CD4-positive, alpha-beta memory T cell (primary cell): ENCODE measurements at regions not wholly inside any gene's neighbourhood (a gene's known extent, or its start where the extent isn't known, plus 50 kb on each side); places are given as distances from the start of the nearest gene placed in this dataset.
A peak's percentile ranks its signal among the peaks of the same experiment; 100 is the strongest.

Experiments
- CTCF ChIA-PET: fragments of 350-600 bp; sonication (Branson Sonifier 250); formaldehyde crosslinking; loops from one replicate; lab custom pipeline; 2021; ENCODE audit warnings: inconsistent platforms; ENCODE audit not compliant: partially characterized antibody; lab: Charles Lee
- POLR2A ChIA-PET: fragments of 350-600 bp; sonication (Branson Sonifier 250); formaldehyde crosslinking; loops from one replicate; lab custom pipeline; 2021; ENCODE audit not compliant: partially characterized antibody; lab: Charles Lee
- DNase-seq, 5 donors: peaks; one replicate each; pipeline versions ENCODE4 v3.0.0 to v3.0.0-alpha.2; 2020 to 2022; ENCODE audit warnings: mixed read lengths in 1 of 5
- H3K27ac ChIP-seq: one replicate; pipeline ENCODE4 v1.7.0; 2013; ENCODE audit warnings: low read depth, low read length
- H3K27me3 ChIP-seq: 2 replicates; pipeline ENCODE4 v1.7.0; 2013; ENCODE audit warnings: mild to moderate bottlenecking, low read length, moderate library complexity; ENCODE audit not compliant: insufficient read depth
- H3K36me3 ChIP-seq: 2 replicates; pipeline ENCODE4 v1.7.0; 2013; ENCODE audit warnings: mild to moderate bottlenecking, low read length, moderate library complexity; ENCODE audit not compliant: insufficient read depth
- H3K4me1 ChIP-seq: 2 replicates; pipeline ENCODE4 v1.7.0; 2013; ENCODE audit warnings: mild to moderate bottlenecking, low read length, moderate library complexity; ENCODE audit not compliant: insufficient read depth
- H3K4me3 ChIP-seq, 2 donors: one replicate each; pipeline ENCODE4 v1.7.0; 2013; ENCODE audit warnings: low read length in 2 of 2, mild to moderate bottlenecking in 1 of 2
- H3K9me3 ChIP-seq, 2 donors: one replicate each; pipeline ENCODE4 v1.7.0; 2013; ENCODE audit warnings: low read length in 2 of 2, control low read depth in 1 of 2; ENCODE audit not compliant: control insufficient read depth in 1 of 2
- H3K27ac Mint-ChIP-seq, 7 donors: one replicate each; pipeline ENCODE4 v1.8.0; 2020 to 2021; ENCODE audit warnings: mixed read lengths in 7 of 7, mild to moderate bottlenecking in 6 of 7, inconsistent platforms in 3 of 7, moderate library complexity in 3 of 7
- H3K27me3 Mint-ChIP-seq, 2 donors: one replicate each; pipeline ENCODE4 v1.8.0; 2020 to 2021; ENCODE audit warnings: mixed read lengths in 2 of 2
- H3K36me3 Mint-ChIP-seq, 2 donors: one replicate each; pipeline ENCODE4 v1.8.0; 2020 to 2021; ENCODE audit warnings: mixed read lengths in 2 of 2, inconsistent platforms in 1 of 2, mild to moderate bottlenecking in 1 of 2
- H3K4me1 Mint-ChIP-seq, 4 donors: one replicate each; pipeline ENCODE4 v1.8.0; 2020 to 2021; ENCODE audit warnings: mixed read lengths in 4 of 4, mild to moderate bottlenecking in 1 of 4
- H3K4me3 Mint-ChIP-seq, 8 donors: one replicate each; pipeline ENCODE4 v1.8.0; 2020 to 2021; ENCODE audit warnings: mixed read lengths in 8 of 8, mild to moderate bottlenecking in 7 of 8, moderate library complexity in 6 of 8, inconsistent platforms in 3 of 8
- H3K9me3 Mint-ChIP-seq, 8 donors: one replicate each; pipeline ENCODE4 v1.8.0; 2020 to 2021; ENCODE audit warnings: mixed read lengths in 8 of 8, mild to moderate bottlenecking in 5 of 8, inconsistent platforms in 3 of 8, moderate library complexity in 1 of 8
- intact Hi-C: fragments of 100-400 bp; cut with micrococcal nuclease; formaldehyde crosslinking; loops from one replicate; pipeline ENCODE4 v1.15.1; 2023

DNA sequence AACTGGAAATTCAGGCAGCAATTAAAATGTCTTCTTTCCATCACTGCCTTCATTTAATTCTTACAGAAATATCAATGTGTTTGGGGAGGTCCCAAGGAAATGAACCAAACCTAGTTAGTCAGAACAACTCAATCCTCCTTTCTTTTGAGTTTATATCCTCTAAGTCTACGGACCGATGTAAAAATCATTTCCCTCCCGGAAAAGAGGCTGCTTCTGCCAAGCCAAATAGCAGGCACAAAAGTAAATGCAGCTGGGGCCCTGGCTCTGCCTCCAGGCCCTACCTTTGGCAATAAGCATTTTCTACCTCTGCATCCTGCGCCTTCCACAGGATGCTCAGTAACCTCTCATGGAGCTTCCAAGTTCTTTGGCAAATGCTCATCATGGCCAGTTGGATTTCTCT, 122.5 kb upstream of the COL8A1 start:
- Histone ChIP-seq H3K27me3 (no peaks in the 10 kb centered on the region), H3K4me1 (no peaks in the 10 kb centered on the region), H3K36me3 (no peaks in the 10 kb centered on the region), H3K9me3 (no peaks in the 10 kb centered on the region), H3K4me3 (no peak overlapping the region), H3K27ac (no peak overlapping the region)
- no peaks in the 10 kb centered on the region for H3K36me3 Mint-ChIP-seq
- ChIA-PET POLR2A (no interaction called here), CTCF (no interaction called here)
- intact Hi-C loops: no loop called here
- H3K4me1 Mint-ChIP-seq: no peaks in the 10 kb centered on the region
- H3K4me3 Mint-ChIP-seq: no peak overlapping the region
- peaks cover 0 to 3% (median 0%) of the 10 kb centered on the region in 8 donors for H3K9me3 Mint-ChIP-seq
- H3K27ac Mint-ChIP-seq: no peak overlapping the region
- peaks cover 0 to 3% of the 10 kb centered on the region in 2 donors for H3K27me3 Mint-ChIP-seq
- no peak for DNase-seq

- H3K27me3 Mint-ChIP-seq: peaks cover 0 to 4% of the 10 kb centered on the region in 2 donors
- Histone ChIP-seq H3K36me3 (no peaks in the 10 kb centered on the region), H3K27me3 (no peaks in the 10 kb centered on the region), H3K9me3 (no peaks in the 10 kb centered on the region), H3K4me1 (no peaks in the 10 kb centered on the region), H3K27ac (no peak overlapping the region), H3K4me3 (no peak overlapping the region)
- DNase-seq: no peak
- CTCF ChIA-PET: no interaction called here
- no peak overlapping the region for H3K27ac Mint-ChIP-seq
- POLR2A ChIA-PET: no interaction called here
- no peaks in the 10 kb centered on the region for H3K9me3 Mint-ChIP-seq
- intact Hi-C loops: no loop called here
- H3K36me3 Mint-ChIP-seq: no peaks in the 10 kb centered on the region
- H3K4me1 Mint-ChIP-seq: peaks cover 0 to 3% (median 0%) of the 10 kb centered on the region in 4 donors
- H3K4me3 Mint-ChIP-seq: no peak overlapping the region
These were observed 129.2 kb upstream of the COL8A1 start for GRCh38 chr3:99509224-99509623.

DNA sequence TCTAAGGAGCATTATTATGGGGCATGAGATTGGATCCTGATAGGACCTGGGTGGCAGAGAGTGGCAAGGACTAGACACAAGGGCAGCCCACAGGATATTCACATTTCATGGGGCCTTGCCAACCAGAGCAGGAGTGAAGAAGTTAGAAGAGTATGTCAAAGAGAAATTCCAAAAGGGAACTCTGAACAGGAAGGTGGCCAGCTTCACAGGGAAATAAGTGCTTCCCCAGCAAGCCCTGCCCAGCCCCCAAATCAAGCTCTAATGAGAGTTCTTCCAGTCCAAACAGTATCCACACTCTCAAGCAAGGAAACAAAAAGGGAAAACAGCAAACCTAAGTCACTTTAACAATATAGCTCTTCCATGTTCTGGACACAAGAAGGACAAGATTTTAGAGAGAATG, 130.2 kb upstream of the COL8A1 start:
- no peak for DNase-seq
- ChIA-PET CTCF (no interaction called here), POLR2A (no interaction called here)
- Mint-ChIP-seq H3K27ac (no peak overlapping the region), H3K4me1 (peaks cover 0 to 3% (median 0%) of the 10 kb centered on the region in 4 donors), H3K4me3 (no peak overlapping the region), H3K27me3 (peaks cover 0 to 4% of the 10 kb centered on the region in 2 donors), H3K9me3 (no peaks in the 10 kb centered on the region), H3K36me3 (no peaks in the 10 kb centered on the region)
- no peak overlapping the region for H3K4me3 ChIP-seq
- H3K4me1 ChIP-seq: no peaks in the 10 kb centered on the region
- no peak overlapping the region for H3K27ac ChIP-seq
- H3K36me3 ChIP-seq: no peaks in the 10 kb centered on the region
- intact Hi-C loops: no loop called here
- no peaks in the 10 kb centered on the region for H3K27me3 ChIP-seq
- no peaks in the 10 kb centered on the region for H3K9me3 ChIP-seq

GRCh38 chr3:99505646-99506269, 132.6 kb upstream of the COL8A1 start:
- Histone ChIP-seq H3K36me3 (no peaks in the 10 kb centered on the region), H3K4me1 (no peaks in the 10 kb centered on the region), H3K4me3 (no peak overlapping the region), H3K27ac (no peak overlapping the region), H3K27me3 (no peaks in the 10 kb centered on the region), H3K9me3 (no peaks in the 10 kb centered on the region)
- Mint-ChIP-seq H3K27me3 (peaks cover 0 to 1% of the 10 kb centered on the region in 2 donors), H3K36me3 (no peaks in the 10 kb centered on the region), H3K27ac (no peak overlapping the region), H3K4me1 (peaks cover 0 to 3% (median 0%) of the 10 kb centered on the region in 4 donors), H3K4me3 (peak overlapping the region in 1 of 8 donors; percentile 4), H3K9me3 (no peaks in the 10 kb centered on the region)
- DNase-seq: no peak
- intact Hi-C loops: no loop called here
- CTCF ChIA-PET: no interaction called here
- POLR2A ChIA-PET: no interaction called here

DNA sequence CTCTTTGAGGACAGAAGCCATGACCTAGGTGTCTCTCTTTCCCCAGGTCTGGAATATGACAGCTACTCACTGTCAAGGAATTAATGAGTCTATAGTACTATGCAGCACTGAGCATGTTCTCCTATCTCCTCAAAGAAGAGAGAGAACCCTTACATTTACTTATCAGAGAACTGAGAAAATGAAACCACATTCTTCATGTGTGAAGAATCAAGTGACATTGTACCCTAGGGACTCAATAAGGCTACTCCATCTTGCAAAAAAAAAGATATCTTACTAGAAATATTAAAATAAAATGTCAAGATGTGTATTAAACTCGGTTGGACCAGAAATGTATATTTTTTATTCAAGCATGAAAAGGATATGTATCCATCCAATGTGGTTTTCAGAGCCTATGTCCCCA, 133.2 kb upstream of the COL8A1 start:
- Mint-ChIP-seq H3K9me3 (no peaks in the 10 kb centered on the region), H3K4me1 (peaks cover 0 to 3% (median 0%) of the 10 kb centered on the region in 4 donors), H3K36me3 (no peaks in the 10 kb centered on the region), H3K27ac (no peak overlapping the region), H3K4me3 (no peak overlapping the region), H3K27me3 (peaks cover 0 to 1% of the 10 kb centered on the region in 2 donors)
- no peaks in the 10 kb centered on the region for H3K27me3 ChIP-seq
- no peak for DNase-seq
- CTCF ChIA-PET: no interaction called here
- POLR2A ChIA-PET: no interaction called here
- no peaks in the 10 kb centered on the region for H3K4me1 ChIP-seq
- intact Hi-C loops: no loop called here
- H3K4me3 ChIP-seq: no peak overlapping the region
- H3K9me3 ChIP-seq: no peaks in the 10 kb centered on the region
- no peaks in the 10 kb centered on the region for H3K36me3 ChIP-seq
- H3K27ac ChIP-seq: no peak overlapping the region

DNA sequence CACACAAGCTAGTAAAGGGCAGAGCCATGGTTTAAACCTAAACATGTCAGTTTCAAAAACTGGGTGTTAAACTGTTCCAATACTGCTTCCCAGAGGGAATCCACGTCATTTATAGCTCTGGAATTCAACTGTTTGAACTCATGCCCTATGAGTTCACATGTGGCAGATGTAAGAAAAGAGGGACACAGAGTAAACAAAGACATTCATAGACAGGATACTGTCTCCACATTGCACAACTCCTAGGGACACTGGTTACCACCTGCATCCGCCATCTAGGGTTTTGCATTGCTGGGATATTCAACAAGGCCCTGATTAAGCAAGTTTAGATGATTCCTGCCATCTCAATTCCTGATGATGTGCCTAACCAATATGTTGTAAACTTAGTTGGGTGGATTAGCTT, 134.1 kb upstream of the COL8A1 start:
- no peaks in the 10 kb centered on the region for H3K27me3 ChIP-seq
- H3K27ac ChIP-seq: no peak overlapping the region
- Mint-ChIP-seq H3K27me3 (peaks cover 0 to 1% of the 10 kb centered on the region in 2 donors), H3K27ac (no peak overlapping the region), H3K9me3 (no peaks in the 10 kb centered on the region), H3K36me3 (no peaks in the 10 kb centered on the region), H3K4me3 (no peak overlapping the region), H3K4me1 (peaks cover 0 to 3% (median 0%) of the 10 kb centered on the region in 4 donors)
- no peaks in the 10 kb centered on the region for H3K9me3 ChIP-seq
- ChIA-PET POLR2A (no interaction called here), CTCF (no interaction called here)
- H3K4me3 ChIP-seq: no peak overlapping the region
- DNase-seq: no peak
- intact Hi-C loops: no loop called here
- no peaks in the 10 kb centered on the region for H3K36me3 ChIP-seq
- H3K4me1 ChIP-seq: no peaks in the 10 kb centered on the region

- H3K4me1 Mint-ChIP-seq: peaks cover 0 to 3% (median 0%) of the 10 kb centered on the region in 4 donors
- peak overlapping the region in 1 of 7 donors; percentile 12 for H3K27ac Mint-ChIP-seq
- no peaks in the 10 kb centered on the region for H3K36me3 Mint-ChIP-seq
- Histone ChIP-seq H3K9me3 (no peaks in the 10 kb centered on the region), H3K4me3 (no peak overlapping the region), H3K27me3 (no peaks in the 10 kb centered on the region), H3K4me1 (no peaks in the 10 kb centered on the region), H3K36me3 (no peaks in the 10 kb centered on the region), H3K27ac (no peak overlapping the region)
- ChIA-PET CTCF (no interaction called here), POLR2A (no interaction called here)
- DNase-seq: no peak
- no peaks in the 10 kb centered on the region for H3K9me3 Mint-ChIP-seq
- intact Hi-C loops: no loop called here
- H3K4me3 Mint-ChIP-seq: no peak overlapping the region
- peaks cover 0 to 1% of the 10 kb centered on the region in 2 donors for H3K27me3 Mint-ChIP-seq
These were observed 135.0 kb upstream of the COL8A1 start for GRCh38 chr3:99503350-99503749.
